ENCODE measurements at regions not wholly inside any gene's neighbourhood (a gene's known extent, or its start where the extent isn't known, plus 50 kb on each side); places are given as distances from the start of the nearest gene placed in this dataset.

GRCh38 chr6:120200853-120201252 is 851.3 kb upstream of the MAN1A1 start:
- H3K27me3 ChIP-seq: no peaks in the 10 kb centered on the region
- H3K4me1 ChIP-seq: no peaks in the 10 kb centered on the region
- no peaks in the 10 kb centered on the region for H3K36me3 ChIP-seq
- H3K4me3 ChIP-seq: no peak overlapping the region
- TF ChIP-seq EP300 (IDR thresholded peaks at IDR 0.05): no peak
- TF ChIP-seq POLR2A (IDR thresholded peaks at IDR 0.05): no peak
- no peak for TF ChIP-seq CTCF (IDR thresholded peaks at IDR 0.05)
- no peak for TF ChIP-seq POLR2AphosphoS5 (IDR thresholded peaks at IDR 0.05)
- H3K9me3 ChIP-seq: no peaks in the 10 kb centered on the region
- DNase-seq: no peak
- intact Hi-C loops (cut with DNase I): no loop called here
- H3K27ac ChIP-seq: no peak overlapping the region
- WGBS, 2 donors: 57 to 76% methylated on average over 2 of the region's 2 CpGs

GRCh38 chr6:120198033-120198432 is 848.5 kb upstream of the MAN1A1 start:
- TF ChIP-seq CTCF (IDR thresholded peaks at IDR 0.05) (no peak), POLR2AphosphoS5 (IDR thresholded peaks at IDR 0.05) (no peak), EP300 (IDR thresholded peaks at IDR 0.05) (no peak), POLR2A (IDR thresholded peaks at IDR 0.05) (no peak)
- Histone ChIP-seq H3K9me3 (no peaks in the 10 kb centered on the region), H3K36me3 (no peaks in the 10 kb centered on the region), H3K4me3 (no peak overlapping the region), H3K27ac (no peak overlapping the region), H3K4me1 (no peaks in the 10 kb centered on the region), H3K27me3 (no peaks in the 10 kb centered on the region)
- intact Hi-C loops (cut with DNase I): no loop called here
- DNase-seq: no peak

GRCh38 chr6:120186080-120186479 is 836.5 kb upstream of the MAN1A1 start:
- Histone ChIP-seq H3K36me3 (no peaks in the 10 kb centered on the region), H3K4me3 (no peak overlapping the region), H3K27ac (no peak overlapping the region), H3K9me3 (no peaks in the 10 kb centered on the region), H3K27me3 (no peaks in the 10 kb centered on the region), H3K4me1 (no peaks in the 10 kb centered on the region)
- DNase-seq: no peak
- intact Hi-C loops (cut with DNase I): no loop called here
- TF ChIP-seq EP300 (IDR thresholded peaks at IDR 0.05): no peak
- no peak for TF ChIP-seq POLR2A (IDR thresholded peaks at IDR 0.05)
- no peak for TF ChIP-seq POLR2AphosphoS5 (IDR thresholded peaks at IDR 0.05)
- no peak for TF ChIP-seq CTCF (IDR thresholded peaks at IDR 0.05)

- Histone ChIP-seq H3K27ac (no peak overlapping the region), H3K36me3 (no peaks in the 10 kb centered on the region), H3K4me3 (no peak overlapping the region), H3K27me3 (no peaks in the 10 kb centered on the region), H3K4me1 (no peaks in the 10 kb centered on the region), H3K9me3 (no peaks in the 10 kb centered on the region)
- intact Hi-C loops (cut with DNase I): no loop called here
- 54 to 75% methylated on average over 2 of the region's 2 CpGs for WGBS, 2 donors
- TF ChIP-seq CTCF (IDR thresholded peaks at IDR 0.05): no peak
- TF ChIP-seq EP300 (IDR thresholded peaks at IDR 0.05): no peak
- TF ChIP-seq POLR2AphosphoS5 (IDR thresholded peaks at IDR 0.05): no peak
- TF ChIP-seq POLR2A (IDR thresholded peaks at IDR 0.05): no peak
- DNase-seq: no peak
Observed at GRCh38 chr6:120173250-120173649, 823.7 kb upstream of the MAN1A1 start.

- Histone ChIP-seq H3K27ac (no peak overlapping the region), H3K9me3 (no peaks in the 10 kb centered on the region), H3K27me3 (no peaks in the 10 kb centered on the region), H3K4me1 (no peaks in the 10 kb centered on the region), H3K4me3 (no peak overlapping the region), H3K36me3 (no peaks in the 10 kb centered on the region)
- 77 to 78% methylated on average over 4 of the region's 4 CpGs for WGBS, 2 donors
- intact Hi-C loops (cut with DNase I): no loop called here
- no peak for DNase-seq
- TF ChIP-seq POLR2AphosphoS5 (IDR thresholded peaks at IDR 0.05): no peak
- no peak for TF ChIP-seq CTCF (IDR thresholded peaks at IDR 0.05)
- TF ChIP-seq POLR2A (IDR thresholded peaks at IDR 0.05): no peak
- TF ChIP-seq EP300 (IDR thresholded peaks at IDR 0.05): no peak
Observed at GRCh38 chr6:120164531-120164930, 815.0 kb upstream of the MAN1A1 start.

Measured in sigmoid colon (tissue), 6 donors.